ENCODE measurements at regions not wholly inside any gene's neighbourhood (a gene's known extent, or its start where the extent isn't known, plus 50 kb on each side); places are given as distances from the start of the nearest gene placed in this dataset.

- no peak for TF ChIP-seq CTCF (IDR thresholded peaks at IDR 0.05)
- TF ChIP-seq POLR2A (IDR thresholded peaks at IDR 0.05), result no peak
- TF ChIP-seq EP300 (IDR thresholded peaks at IDR 0.05), result no peak
Observed at GRCh38 chr1:219277304-219278105, 103.8 kb downstream of the LYPLAL1 start.

All from sigmoid colon (tissue), 4 donors.